DMS153 treated with DMSO at 0.1 percent for 48 hours (cell line): ENCODE measurements at regions not wholly inside any gene's neighbourhood (a gene's known extent, or its start where the extent isn't known, plus 50 kb on each side); places are given as distances from the start of the nearest gene placed in this dataset.

Source experiments
- DNase-seq: peaks from one replicate; lab custom pipeline; 2025; ENCODE audit not compliant: unreplicated experiment; lab: John Stamatoyannopoulos, UW

GRCh38 chr6:91442342-91442741 lies 855.5 kb upstream of the MAP3K7 start:
- DNase-seq = no peak

DNA sequence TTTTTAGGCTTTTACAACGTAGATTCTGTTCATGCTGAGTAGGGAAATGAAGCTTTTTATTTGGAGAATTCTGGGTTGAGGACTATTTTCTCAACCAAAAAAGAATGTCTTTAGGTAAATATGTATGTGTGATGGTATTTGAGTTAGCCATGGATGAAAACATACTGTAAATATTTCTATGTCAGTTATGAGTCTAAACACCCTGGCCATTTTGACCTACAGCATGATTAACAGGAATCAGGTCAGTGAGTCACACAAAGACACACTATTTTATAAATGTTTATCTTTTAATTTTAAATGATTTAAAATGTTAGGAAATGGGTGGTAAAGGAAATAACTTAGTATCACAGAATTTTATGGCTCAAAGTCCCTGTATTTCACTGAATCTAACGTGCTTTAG lies 851.7 kb upstream of the MAP3K7 start:
- no peak for DNase-seq

DNA sequence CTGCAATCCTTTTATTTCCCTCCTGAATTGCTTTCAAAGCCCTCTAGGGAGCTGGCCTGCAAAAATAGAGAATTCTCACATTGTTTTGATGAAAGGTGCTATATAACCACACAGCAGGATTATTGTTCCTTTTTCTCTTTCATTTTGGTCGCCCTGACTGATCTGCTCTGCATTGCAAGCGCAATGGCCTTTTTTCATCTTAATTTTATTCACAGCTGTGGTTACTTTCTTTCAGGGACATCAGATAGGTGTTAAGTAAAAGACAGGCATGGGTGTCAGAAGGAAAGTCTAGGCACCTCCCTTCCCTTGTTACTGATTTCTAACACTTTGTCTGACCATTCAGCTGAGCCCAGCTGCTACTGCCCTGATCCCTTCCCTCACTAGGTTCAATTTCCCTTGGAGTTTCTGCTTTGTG lies 850.5 kb upstream of the MAP3K7 start:
- DNase-seq = no peak

GRCh38 chr6:91436448-91436847 lies 849.6 kb upstream of the MAP3K7 start:
- DNase-seq = no peak

DNA sequence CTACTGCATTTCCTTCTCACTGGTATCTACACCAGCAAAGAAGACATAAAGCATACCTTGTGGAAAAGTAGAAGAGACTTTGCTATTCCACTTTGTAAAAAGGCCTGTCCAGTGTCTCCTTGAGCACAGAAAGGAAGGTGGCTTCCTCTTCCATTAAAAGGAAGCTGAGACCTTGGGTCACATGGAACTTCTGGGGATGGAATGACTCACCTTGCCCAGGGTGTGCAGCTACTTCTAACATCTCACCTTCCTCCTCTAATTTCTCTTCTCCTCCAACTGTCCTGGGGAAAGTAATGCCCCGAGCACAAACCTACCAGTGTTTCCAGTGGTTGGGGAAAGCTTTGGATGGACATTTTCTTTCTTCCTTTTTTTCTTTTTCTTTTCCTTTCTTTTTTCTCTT lies 848.8 kb upstream of the MAP3K7 start:
- DNase-seq = no peak

GRCh38 chr6:91434576-91434975 lies 847.7 kb upstream of the MAP3K7 start:
- no peak for DNase-seq

GRCh38 chr6:91433660-91434534 lies 847.0 kb upstream of the MAP3K7 start:
- no peak for DNase-seq

- no peak for DNase-seq
Measured at GRCh38 chr6:91428953-91429560, 842.2 kb upstream of the MAP3K7 start.

GRCh38 chr6:91428296-91428695 lies 841.4 kb upstream of the MAP3K7 start:
- DNase-seq = no peak

- DNase-seq = no peak
Measured at GRCh38 chr6:91420243-91420642, 833.4 kb upstream of the MAP3K7 start.

GRCh38 chr6:91415031-91415605 lies 828.2 kb upstream of the MAP3K7 start:
- DNase-seq = no peak

DNA sequence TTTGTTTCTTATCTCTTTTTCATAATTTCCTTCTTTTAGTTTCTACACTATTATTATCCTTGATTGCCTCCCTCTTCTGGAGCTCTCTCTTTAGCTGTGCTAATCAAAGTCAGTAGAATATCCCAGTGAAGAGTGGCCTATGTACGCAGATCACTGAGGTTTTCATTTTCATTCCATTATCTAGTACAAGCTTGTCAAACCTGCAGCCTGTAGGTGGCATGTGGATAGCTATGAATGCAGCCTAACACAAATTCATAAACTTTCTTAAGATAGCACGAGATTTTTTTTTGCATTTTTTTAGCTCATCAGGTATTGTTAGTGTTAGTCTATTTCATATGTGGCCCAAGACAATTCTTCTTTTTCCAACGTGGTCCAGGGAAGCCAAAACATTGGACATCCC lies 825.7 kb upstream of the MAP3K7 start:
- no peak for DNase-seq

DNA sequence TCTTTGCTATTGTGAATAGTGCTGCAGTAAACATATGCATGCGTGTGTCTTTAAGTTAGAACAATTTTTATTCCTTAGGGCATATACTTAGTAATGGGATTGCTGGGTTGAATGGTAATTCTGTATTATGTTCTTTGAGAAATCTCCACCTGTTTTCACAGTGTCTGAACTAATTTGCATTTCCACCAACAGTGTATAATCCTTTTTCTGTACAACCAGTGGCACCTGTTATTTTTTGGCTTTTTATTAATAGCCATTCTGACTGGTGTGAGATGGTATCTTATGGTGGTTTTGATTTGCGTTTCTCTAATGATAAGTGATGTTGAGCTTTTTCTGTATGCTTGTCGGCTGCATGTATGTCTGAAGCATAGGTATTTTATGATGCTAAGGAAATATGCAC lies 820.8 kb upstream of the MAP3K7 start:
- DNase-seq = no peak

DNA sequence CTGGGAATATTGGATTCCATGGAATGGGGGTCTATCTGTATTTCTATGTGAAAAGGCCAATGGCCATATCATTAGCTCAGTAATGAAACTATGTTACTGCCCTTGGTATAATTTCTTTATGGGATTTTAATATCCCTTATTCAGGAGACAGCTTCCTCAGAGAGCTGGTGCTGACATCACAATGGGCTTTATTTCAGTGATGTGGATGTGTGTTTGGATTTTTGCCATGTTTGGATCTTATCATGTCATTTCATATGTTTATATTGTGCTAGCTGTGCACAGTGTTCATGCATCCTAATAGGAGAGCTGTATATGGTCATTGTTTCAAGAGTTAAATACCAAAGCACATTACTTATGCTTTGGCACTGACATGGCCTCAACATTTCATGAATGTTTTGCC lies 806.1 kb upstream of the MAP3K7 start:
- no peak for DNase-seq

- DNase-seq = no peak
Measured at GRCh38 chr6:91387290-91388059, 800.6 kb upstream of the MAP3K7 start.

DNA sequence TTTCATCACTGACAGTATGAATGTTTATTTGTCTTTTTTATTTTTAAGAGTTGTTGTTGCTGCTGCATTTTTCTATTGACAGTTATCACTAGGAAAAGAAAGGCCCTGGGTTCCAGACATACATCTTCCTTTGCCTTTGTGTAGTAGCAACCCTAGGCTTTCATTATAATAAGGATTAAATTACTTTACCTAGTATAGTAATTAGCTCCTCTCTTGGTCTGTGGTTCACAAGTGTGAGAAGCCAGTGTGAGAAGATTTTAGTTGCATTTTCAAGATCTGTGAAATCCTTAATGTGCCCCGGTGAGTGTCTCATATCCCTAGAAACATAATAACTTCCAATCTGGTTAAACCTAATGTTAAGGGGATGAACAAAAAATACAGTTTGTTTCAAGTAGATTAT lies 799.3 kb upstream of the MAP3K7 start:
- DNase-seq = no peak

DNA sequence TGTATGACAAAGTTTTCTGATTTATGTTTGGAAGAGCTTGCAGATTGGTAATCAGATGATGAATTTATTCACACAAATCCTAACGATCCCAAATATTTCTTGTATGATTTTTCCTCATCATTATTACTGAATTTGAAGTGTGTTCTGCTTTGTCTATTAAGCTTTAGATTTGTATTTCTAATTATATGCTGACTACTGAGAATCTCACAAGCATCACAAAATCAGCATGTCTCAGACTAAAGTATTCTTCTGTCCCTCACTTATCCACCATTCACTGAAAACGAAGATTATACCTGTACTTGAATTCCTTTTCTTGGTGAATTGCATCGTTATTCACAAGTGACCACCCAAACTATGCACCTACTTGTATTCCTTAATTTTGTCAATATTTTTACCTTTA lies 796.3 kb upstream of the MAP3K7 start:
- no peak for DNase-seq

DNA sequence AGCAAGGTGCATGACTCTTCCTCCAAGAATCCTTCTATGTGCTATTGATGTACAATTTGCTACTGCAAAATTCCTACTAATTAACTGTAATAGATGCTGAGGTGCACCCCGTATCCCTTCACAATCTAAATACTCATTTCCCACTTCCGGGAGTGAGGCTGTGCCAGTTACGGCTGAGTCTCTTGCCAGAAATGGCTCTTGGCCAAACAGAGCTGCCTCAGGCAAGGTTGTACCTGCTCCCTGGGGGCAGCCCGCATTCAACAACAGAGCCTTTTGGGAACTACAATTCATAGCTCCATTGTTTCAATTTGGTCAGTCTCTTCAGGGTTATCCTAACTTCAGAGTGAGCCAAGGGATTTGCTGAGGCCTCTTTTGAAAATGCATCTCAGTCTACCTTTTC lies 789.8 kb upstream of the MAP3K7 start:
- peak; percentile 91 for DNase-seq

- no peak for DNase-seq
Measured at GRCh38 chr6:91366781-91367180, 779.9 kb upstream of the MAP3K7 start.

- DNase-seq = no peak
Measured at GRCh38 chr6:91358986-91359385, 772.1 kb upstream of the MAP3K7 start.

DNA sequence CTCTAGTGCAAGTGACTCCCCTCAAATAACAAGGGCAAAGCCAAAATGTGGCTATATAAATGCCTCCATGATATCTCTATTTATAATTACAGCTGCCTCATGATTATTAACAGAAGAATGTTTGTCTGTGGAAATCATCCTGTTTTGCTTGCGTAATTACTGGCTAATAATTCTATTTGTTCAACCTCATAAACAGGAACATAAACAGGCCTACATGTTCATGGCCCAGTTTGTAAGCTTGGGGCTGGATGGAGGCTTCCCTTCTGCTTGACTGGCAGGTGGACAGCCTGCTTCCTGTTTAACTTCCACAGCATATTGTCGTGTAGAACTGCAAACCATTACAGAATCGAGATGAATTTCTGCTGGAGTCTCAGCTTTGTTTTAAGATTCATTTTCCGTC lies 766.0 kb upstream of the MAP3K7 start:
- no peak for DNase-seq

GRCh38 chr6:91352321-91352720 lies 765.4 kb upstream of the MAP3K7 start:
- DNase-seq = no peak
